H7 (cell line): ENCODE measurements at regions not wholly inside any gene's neighbourhood (a gene's known extent, or its start where the extent isn't known, plus 50 kb on each side); places are given as distances from the start of the nearest gene placed in this dataset.
"Not testable (repeated sequence)": the region's sequence is repeated elsewhere in the genome, so short reads cannot be mapped to it uniquely, and the experiment has no call there.

Source experiments
- DNase-seq: peaks from one replicate; pipeline ENCODE4 v3.0.0; 2012
- H3K27me3 ChIP-seq: 2 replicates; pipeline ENCODE4 v1.6.0; 2011; ENCODE audit warnings: mild to moderate bottlenecking, low read length; ENCODE audit not compliant: control insufficient read depth, insufficient read depth
- H3K36me3 ChIP-seq: replicated peaks from 2 replicates; pipeline ENCODE4 v1.5.1; 2011; ENCODE audit warnings: low read length; ENCODE audit not compliant: control insufficient read depth, insufficient read depth
- H3K4me3 ChIP-seq: 2 replicates; pipeline ENCODE4 v1.5.1; 2011; ENCODE audit warnings: low read depth, mild to moderate bottlenecking, control low read depth, low read length, moderate library complexity; ENCODE audit not compliant: insufficient read depth

- Histone ChIP-seq H3K4me3 (no peak overlapping the region; the same call in 1 of the 2 replicates), H3K36me3 (no peaks in the 10 kb centered on the region), H3K27me3 (peaks cover 2% of the 10 kb centered on the region; the same call in 1 of the 2 replicates)
- DNase-seq, result peak; percentile 24
These were observed 70.4 kb downstream of the IGLL1 start for GRCh38 chr22:23509571-23510302.

DNA sequence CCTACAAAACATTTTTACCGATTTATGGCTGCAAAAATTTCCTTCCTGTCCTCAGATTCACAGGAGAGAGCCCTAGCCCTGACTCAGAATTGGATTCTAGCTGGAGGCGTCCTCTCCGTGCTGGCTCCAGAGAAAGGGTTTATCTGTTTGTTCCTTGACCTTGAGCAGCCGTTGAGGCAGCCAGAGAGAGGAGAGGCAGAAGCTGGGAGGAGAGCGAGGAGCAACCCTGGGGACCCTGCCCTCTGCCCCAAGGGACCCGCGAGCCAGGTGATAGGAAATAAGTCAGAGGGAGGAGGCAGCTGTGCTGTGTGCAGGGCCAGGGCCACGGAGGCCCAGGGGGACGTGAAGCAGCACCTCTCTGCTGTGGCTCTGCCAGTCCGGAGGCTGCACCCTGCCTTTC lies 75.6 kb downstream of the IGLL1 start:
- Histone ChIP-seq H3K36me3 (no peaks in the 10 kb centered on the region), H3K27me3 (peaks cover 4% of the 10 kb centered on the region; the same call in 1 of the 2 replicates), H3K4me3 (no peak overlapping the region)
- peak; percentile 26 for DNase-seq

DNA sequence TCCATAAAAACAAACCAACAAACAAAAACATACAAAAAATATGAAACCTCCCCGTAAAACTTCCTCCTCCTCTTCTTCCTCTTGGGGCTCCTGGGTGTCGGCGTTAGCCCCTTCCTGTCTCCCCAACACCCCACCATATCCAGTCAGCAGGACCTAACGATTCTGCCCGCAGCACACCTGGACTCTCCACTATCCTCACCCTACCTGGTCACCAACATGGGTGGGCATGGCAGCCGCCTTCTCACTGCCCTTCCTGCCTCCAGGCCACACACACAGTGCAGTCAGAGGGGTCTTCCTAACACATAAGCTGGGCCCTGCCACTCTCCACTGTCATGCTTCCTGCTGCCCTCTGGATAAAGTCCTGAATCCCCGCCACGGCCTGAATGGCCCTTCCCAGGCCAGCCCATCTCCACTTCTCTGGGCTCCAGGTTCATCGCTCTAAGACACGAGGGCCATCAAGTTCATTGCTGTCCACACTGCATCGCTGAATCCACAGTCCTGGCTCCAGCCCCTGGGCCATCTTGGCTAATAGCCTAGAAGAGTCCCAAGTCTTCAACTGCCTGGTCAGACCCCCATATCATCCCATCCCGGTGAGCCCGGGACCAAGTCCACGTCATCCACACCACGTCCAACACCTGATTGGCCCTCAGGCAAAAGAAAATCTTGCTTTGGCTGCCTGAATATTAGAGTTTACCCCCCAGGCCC lies 76.2 kb downstream of the IGLL1 start:
- Histone ChIP-seq H3K36me3 (no peaks in the 10 kb centered on the region), H3K27me3 (peaks cover 4% of the 10 kb centered on the region; the same call in 1 of the 2 replicates), H3K4me3 (no peak overlapping the region)
- DNase-seq, result peak; percentile 28

GRCh38 chr22:23503142-23503541 lies 76.9 kb downstream of the IGLL1 start:
- Histone ChIP-seq H3K27me3 (peaks cover 6% of the 10 kb centered on the region; the same call in 1 of the 2 replicates), H3K4me3 (no peak overlapping the region), H3K36me3 (no peaks in the 10 kb centered on the region)
- DNase-seq, result peak; percentile 18

GRCh38 chr22:23501708-23502107 lies 78.4 kb downstream of the IGLL1 start:
- Histone ChIP-seq H3K36me3 (no peaks in the 10 kb centered on the region), H3K27me3 (peaks cover 6% of the 10 kb centered on the region; the same call in 1 of the 2 replicates), H3K4me3 (no peak overlapping the region)
- DNase-seq, result peak; percentile 33

DNA sequence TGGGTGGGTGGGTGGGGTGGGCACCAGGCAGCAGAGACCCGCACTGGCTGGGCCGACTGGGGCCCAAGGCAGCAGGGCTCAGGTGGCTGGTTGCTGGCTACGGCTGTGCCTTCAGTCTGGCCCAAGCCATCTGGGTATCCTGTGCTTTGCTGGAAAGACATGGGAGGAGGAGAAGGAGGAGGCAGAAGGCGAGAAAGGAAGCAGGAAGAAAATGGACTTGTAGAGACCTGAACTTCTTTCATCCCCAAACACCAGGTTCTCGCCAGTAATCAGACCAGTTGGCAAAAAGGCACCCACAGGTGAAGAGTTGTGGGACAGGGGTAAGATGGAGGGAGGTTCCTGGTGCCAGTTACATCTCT lies 78.8 kb downstream of the IGLL1 start:
- Histone ChIP-seq H3K4me3 (no peak overlapping the region), H3K36me3 (no peaks in the 10 kb centered on the region)

DNA sequence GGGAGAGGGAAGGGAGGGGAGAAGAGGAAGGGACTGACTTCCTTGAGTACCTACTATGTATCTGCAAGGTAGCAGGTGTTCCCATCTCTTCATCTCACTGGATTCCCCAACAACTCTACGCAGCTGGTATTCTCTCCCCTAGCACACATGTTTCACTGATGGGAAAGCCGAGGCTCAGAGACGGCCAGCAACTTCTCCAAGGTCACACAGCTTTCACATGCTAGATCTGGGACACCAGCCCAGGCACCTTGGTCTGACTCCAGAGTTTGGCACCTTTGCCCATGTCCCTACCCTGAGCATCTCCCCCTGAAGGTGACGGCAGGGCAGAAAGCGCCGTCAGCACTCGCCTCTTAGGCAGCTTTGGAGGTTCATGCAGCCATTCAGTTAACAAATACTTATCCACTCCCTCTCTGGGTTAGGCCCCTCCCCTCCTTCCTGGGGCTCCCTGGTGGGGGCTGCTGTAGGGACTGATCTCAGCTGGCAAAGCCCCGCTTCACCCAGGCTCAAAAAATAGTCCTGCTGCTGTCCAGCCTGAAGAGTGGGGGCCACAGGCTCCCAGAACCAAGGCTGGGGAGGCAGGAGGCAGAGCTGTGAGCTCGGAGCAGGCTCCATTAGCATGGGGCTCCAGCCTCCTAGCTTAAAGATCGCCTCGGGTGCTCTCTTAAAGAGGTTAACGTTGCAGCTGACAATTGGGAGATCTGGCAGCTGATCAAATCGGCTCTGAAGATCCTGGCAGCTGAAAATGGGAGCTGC lies 79.4 kb downstream of the IGLL1 start:
- peak; percentile 52 for DNase-seq
- Histone ChIP-seq H3K27me3 (peaks cover 6% of the 10 kb centered on the region; the same call in 1 of the 2 replicates), H3K36me3 (no peaks in the 10 kb centered on the region), H3K4me3 (no peak overlapping the region)

More for the DNA sequence above, 78.8 kb downstream of the IGLL1 start:
- H3K27me3 ChIP-seq, result peaks cover 6% of the 10 kb centered on the region; the same call in 1 of the 2 replicates
- DNase-seq, result no peak

DNA sequence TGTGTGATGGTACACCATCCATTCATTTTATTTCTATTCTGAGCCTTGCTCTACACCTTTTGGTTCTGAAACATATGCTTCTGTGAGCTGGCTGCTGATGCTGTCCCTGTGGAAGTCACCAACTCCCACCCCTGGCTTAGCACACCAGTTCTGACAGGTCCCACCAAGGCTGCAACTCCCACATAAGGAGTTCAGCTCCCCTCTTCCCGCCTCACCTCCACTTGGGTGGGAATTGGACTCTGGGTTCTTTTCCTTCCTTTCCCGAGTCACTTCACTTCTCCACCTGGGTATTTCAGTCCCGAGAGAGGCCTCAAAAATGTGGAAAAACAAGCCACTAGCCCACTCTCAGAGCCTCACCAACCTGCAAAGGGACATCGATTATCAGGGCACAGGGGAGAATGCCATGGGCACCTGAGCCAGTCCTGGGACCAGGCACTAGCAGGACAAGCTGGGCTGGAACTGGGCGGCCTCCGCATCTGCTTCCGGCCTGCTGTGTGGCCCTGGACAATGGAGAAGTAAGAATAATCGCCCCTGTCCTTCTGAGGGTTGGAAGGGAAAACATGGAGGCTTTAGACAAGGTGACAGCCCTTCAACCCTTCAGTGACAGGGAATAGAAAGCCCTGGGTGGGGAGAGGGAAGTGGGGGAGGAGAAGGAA lies 80.1 kb downstream of the IGLL1 start:
- Histone ChIP-seq H3K27me3 (peaks cover 6% of the 10 kb centered on the region; the same call in 1 of the 2 replicates), H3K36me3 (no peaks in the 10 kb centered on the region), H3K4me3 (no peak overlapping the region)
- peak; percentile 28 for DNase-seq

DNA sequence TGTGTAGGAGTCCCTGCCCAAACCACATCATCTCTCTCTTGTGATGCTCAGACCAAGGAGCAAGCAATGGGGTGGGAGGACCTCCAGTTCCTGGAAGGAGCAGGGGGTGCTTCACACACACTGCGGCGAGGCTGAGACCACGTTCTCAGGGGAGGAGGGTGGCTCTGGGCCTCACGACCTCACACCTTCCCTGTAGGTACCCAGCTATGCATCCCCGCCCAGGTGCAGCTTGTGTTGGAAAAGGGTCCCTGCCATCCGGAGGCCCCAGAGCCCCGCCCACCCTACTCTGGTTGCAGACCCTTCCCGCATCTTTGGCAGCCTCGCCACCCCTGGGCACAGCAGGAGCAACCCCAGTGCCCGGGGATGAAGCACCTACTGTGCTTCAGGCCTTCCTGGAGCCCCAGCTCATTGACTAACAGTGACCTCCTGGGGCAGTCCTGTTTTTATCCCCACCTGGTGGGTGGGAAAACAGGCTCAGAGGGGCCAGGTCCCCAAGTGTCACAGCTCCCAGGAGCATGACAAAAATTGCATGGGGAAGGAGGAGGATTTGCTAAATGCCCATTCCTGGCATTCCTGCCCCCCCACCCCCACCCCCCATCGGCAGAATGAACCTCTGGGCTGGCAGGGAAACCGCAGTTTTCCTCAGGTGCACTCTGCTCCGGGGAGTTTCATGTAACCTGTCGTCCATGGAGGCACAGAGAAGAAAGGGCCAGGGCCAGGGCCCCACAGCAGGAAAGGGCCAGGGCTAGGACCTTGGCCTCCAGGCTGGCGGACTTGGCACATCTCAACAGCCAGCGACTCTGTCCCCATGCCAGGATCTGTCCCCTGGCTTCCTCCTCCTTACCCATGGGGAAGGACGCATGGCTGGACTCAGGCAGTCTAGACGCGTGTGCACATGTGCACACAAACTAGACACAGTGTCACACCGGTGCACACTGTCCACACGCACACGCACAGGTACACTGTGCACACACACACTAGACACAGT lies 81.0 kb downstream of the IGLL1 start:
- no peak overlapping the region for H3K4me3 ChIP-seq
- DNase-seq, result peak; percentile 65
- H3K36me3 ChIP-seq, result no peaks in the 10 kb centered on the region
- H3K27me3 ChIP-seq, result peaks cover 6% of the 10 kb centered on the region; the same call in 1 of the 2 replicates

DNA sequence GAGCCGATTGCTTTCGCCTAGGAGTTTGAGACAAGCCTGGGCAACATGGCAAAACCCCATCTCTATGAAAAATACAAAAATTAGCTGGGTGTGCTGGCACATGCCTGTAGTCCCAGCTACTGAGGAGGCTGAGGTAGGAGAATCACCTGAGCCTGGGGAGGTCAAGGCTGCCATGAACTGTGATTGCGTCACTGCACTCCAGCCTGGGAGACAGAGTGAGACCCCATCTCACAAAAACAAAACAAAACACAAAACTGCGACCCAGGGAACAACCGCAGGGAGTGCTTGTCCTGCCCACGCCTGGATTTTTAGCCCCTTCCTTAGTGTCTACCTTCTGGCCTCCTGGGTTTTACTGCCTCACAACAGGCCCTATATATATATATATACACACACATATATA lies 82.2 kb downstream of the IGLL1 start:
- not testable (repeated sequence) for H3K36me3 ChIP-seq, DNase-seq, H3K4me3 ChIP-seq, H3K27me3 ChIP-seq

GRCh38 chr22:23497016-23497885 lies 82.8 kb downstream of the IGLL1 start:
- H3K27me3 ChIP-seq, result peaks cover 5% of the 10 kb centered on the region; the same call in 1 of the 2 replicates
- H3K4me3 ChIP-seq, result no peak overlapping the region
- DNase-seq, result peak; percentile 12
- no peaks in the 10 kb centered on the region for H3K36me3 ChIP-seq

GRCh38 chr22:23496445-23496833 lies 83.7 kb downstream of the IGLL1 start:
- H3K27me3 ChIP-seq, result peaks cover 3% of the 10 kb centered on the region; the same call in 1 of the 2 replicates
- H3K4me3 ChIP-seq, result no peak overlapping the region
- DNase-seq, result peak; percentile 25
- no peaks in the 10 kb centered on the region for H3K36me3 ChIP-seq
